GM18907 (cell line): ENCODE measurements at regions not wholly inside any gene's neighbourhood (a gene's known extent, or its start where the extent isn't known, plus 50 kb on each side); places are given as distances from the start of the nearest gene placed in this dataset.

ENCODE experiments used
- ATAC-seq: cut with Tn5 transposase; IDR thresholded peaks from one replicate; pipeline ENCODE4 v1.9.1; 2021; ENCODE audit warnings: mild to moderate bottlenecking, moderate library complexity; ENCODE audit not compliant: unreplicated experiment

- no peak for ATAC-seq
Observed at GRCh38 chr18:45119876-45120275, 439.2 kb downstream of the SETBP1 start.

- ATAC-seq: no peak
Observed at GRCh38 chr18:45121146-45121545, 440.5 kb downstream of the SETBP1 start.

- ATAC-seq: no peak
Observed at GRCh38 chr18:45122506-45122905, 441.8 kb downstream of the SETBP1 start.

GRCh38 chr18:45127405-45127804 is 446.7 kb downstream of the SETBP1 start:
- no peak for ATAC-seq

GRCh38 chr18:45133276-45133675 is 452.6 kb downstream of the SETBP1 start:
- ATAC-seq: no peak

GRCh38 chr18:45136381-45137086 is 455.8 kb downstream of the SETBP1 start:
- no peak for ATAC-seq

GRCh38 chr18:45137087-45137419 is 456.4 kb downstream of the SETBP1 start:
- no peak for ATAC-seq

- no peak for ATAC-seq
Observed at GRCh38 chr18:45139478-45139877, 458.8 kb downstream of the SETBP1 start.

GRCh38 chr18:45142868-45143267 is 462.2 kb downstream of the SETBP1 start:
- ATAC-seq: no peak

- no peak for ATAC-seq
Observed at GRCh38 chr18:45149712-45150111, 465.6 kb upstream of the SLC14A2 start.

- no peak for ATAC-seq
Observed at GRCh38 chr18:45151645-45152044, 463.6 kb upstream of the SLC14A2 start.

GRCh38 chr18:45155526-45155925 is 459.8 kb upstream of the SLC14A2 start:
- no peak for ATAC-seq

GRCh38 chr18:45156946-45157345 is 458.3 kb upstream of the SLC14A2 start:
- ATAC-seq: no peak

- no peak for ATAC-seq
Observed at GRCh38 chr18:45157576-45157975, 457.7 kb upstream of the SLC14A2 start.

- ATAC-seq: no peak
Observed at GRCh38 chr18:45161850-45162249, 453.4 kb upstream of the SLC14A2 start.

- ATAC-seq: no peak
Observed at GRCh38 chr18:45163871-45164270, 451.4 kb upstream of the SLC14A2 start.

GRCh38 chr18:45164551-45164950 is 450.7 kb upstream of the SLC14A2 start:
- ATAC-seq: no peak

- no peak for ATAC-seq
Observed at GRCh38 chr18:45165176-45165713, 450.0 kb upstream of the SLC14A2 start.

- no peak for ATAC-seq
Observed at GRCh38 chr18:45165871-45166270, 449.4 kb upstream of the SLC14A2 start.

- no peak for ATAC-seq
Observed at GRCh38 chr18:45166341-45166835, 448.9 kb upstream of the SLC14A2 start.

GRCh38 chr18:45166836-45167551 is 448.3 kb upstream of the SLC14A2 start:
- no peak for ATAC-seq

- no peak for ATAC-seq
Observed at GRCh38 chr18:45167631-45168280, 447.5 kb upstream of the SLC14A2 start.
